OCI-LY1 (cell line): ENCODE measurements at regions not wholly inside any gene's neighbourhood (a gene's known extent, or its start where the extent isn't known, plus 50 kb on each side); places are given as distances from the start of the nearest gene placed in this dataset.
"Not testable (repeated sequence)": the region's sequence is repeated elsewhere in the genome, so short reads cannot be mapped to it uniquely, and the experiment has no call there.

Experiments
- H2AFZ ChIP-seq: fragments of 200-600 bp; sonication (generic), shearing (Covaris generic); 2 replicates; pipeline ENCODE4 v1.6.0; 2014; ENCODE audit warnings: antibody characterized with exemption, mild to moderate bottlenecking, low read length
- H3F3A ChIP-seq: fragments of 200-600 bp; sonication (generic), shearing (Covaris generic); 2 replicates; pipeline ENCODE4 v1.6.0; 2014; ENCODE audit warnings: mild to moderate bottlenecking, antibody characterized with exemption, low read length, moderate library complexity; ENCODE audit not compliant: insufficient read depth
- H3K27ac ChIP-seq: fragments of 200-600 bp; sonication (generic); 2 replicates; pipeline ENCODE4 v1.5.1; 2014; ENCODE audit warnings: low read length, mixed run types, mild to moderate bottlenecking, low read depth; ENCODE audit not compliant: poor library complexity, severe bottlenecking
- H3K27me3 ChIP-seq: fragments of 200-600 bp; sonication (generic); 2 replicates; pipeline ENCODE4 v1.6.0; 2014; ENCODE audit warnings: antibody characterized with exemption, mild to moderate bottlenecking, low read length, moderate library complexity; ENCODE audit not compliant: insufficient read depth
- H3K36me3 ChIP-seq: fragments of 200-600 bp; sonication (generic); 2 replicates; pipeline ENCODE4 v1.6.1; 2014; ENCODE audit warnings: mild to moderate bottlenecking, antibody characterized with exemption, low read length, moderate library complexity, mixed read lengths; ENCODE audit not compliant: insufficient read depth
- H3K4me1 ChIP-seq: fragments of 200-600 bp; sonication (generic); 2 replicates; pipeline ENCODE4 v1.5.1; 2014; ENCODE audit warnings: mild to moderate bottlenecking, low read length, moderate library complexity; ENCODE audit not compliant: insufficient read depth, severe bottlenecking
- H3K4me2 ChIP-seq: fragments of 200-600 bp; sonication (generic), shearing (Covaris generic); 2 replicates; pipeline ENCODE4 v1.6.1; 2014; ENCODE audit warnings: low read length
- H3K4me3 ChIP-seq: fragments of 200-600 bp; sonication (generic); 2 replicates; pipeline ENCODE4 v1.5.1; 2014; ENCODE audit warnings: low read length, low read depth, mild to moderate bottlenecking, mixed read lengths; ENCODE audit not compliant: poor library complexity, severe bottlenecking
- H3K79me2 ChIP-seq: fragments of 200-600 bp; shearing (Covaris generic); 2 replicates; pipeline ENCODE4 v1.6.1; 2016; ENCODE audit warnings: mixed run types, low read length, mixed read lengths; ENCODE audit not compliant: insufficient read depth
- H3K9ac ChIP-seq: fragments of 200-600 bp; sonication (generic), shearing (Covaris generic); 2 replicates; pipeline ENCODE4 v1.6.1; 2014; ENCODE audit warnings: mild to moderate bottlenecking, low read length, mixed read lengths
- H3K9me2 ChIP-seq: fragments of 200-600 bp; sonication (generic), shearing (Covaris generic); 2 replicates; pipeline ENCODE4 v1.6.1; 2014; ENCODE audit warnings: low read depth, mild to moderate bottlenecking, low read length, mixed read lengths
- H3K9me3 ChIP-seq: fragments of 200-600 bp; shearing (Covaris generic); 2 replicates; pipeline ENCODE4 v1.6.1; 2014; ENCODE audit warnings: low read length, mixed read lengths
- H4K20me1 ChIP-seq: fragments of 200-600 bp; sonication (generic), shearing (Covaris generic); 2 replicates; pipeline ENCODE4 v1.6.0; 2016; ENCODE audit warnings: mild to moderate bottlenecking, low read length; ENCODE audit not compliant: insufficient read depth
- CTCF ChIP-seq: fragments of 200-600 bp; sonication (generic), shearing (Covaris generic); IDR thresholded peaks from 2 replicates; pipeline ENCODE4 v1.5.1; 2017; ENCODE audit warnings: mild to moderate bottlenecking, antibody characterized with exemption, low read length, moderate library complexity, mixed read lengths
- EZH2 ChIP-seq: fragments of 200-600 bp; sonication (generic), shearing (Covaris generic); IDR thresholded peaks from 2 replicates; pipeline ENCODE4 v1.8.0; 2017; ENCODE audit warnings: borderline replicate concordance, mixed run types, mild to moderate bottlenecking, antibody characterized with exemption, low read length, moderate library complexity, mixed read lengths

- no peak overlapping the region for H3K4me2 ChIP-seq
- no peaks in the 10 kb centered on the region for H3K4me1 ChIP-seq
- no peak overlapping the region for H3K27ac ChIP-seq
- H4K20me1 ChIP-seq, result no peaks in the 10 kb centered on the region
- no peaks in the 10 kb centered on the region for H3F3A ChIP-seq
- H3K9me3 ChIP-seq, result no peaks in the 10 kb centered on the region
- no peaks in the 10 kb centered on the region for H3K27me3 ChIP-seq
- no peak overlapping the region for H3K4me3 ChIP-seq
- H3K9me2 ChIP-seq, result no peaks in the 10 kb centered on the region
- H3K79me2 ChIP-seq, result no peaks in the 10 kb centered on the region
- H3K9ac ChIP-seq, result no peak overlapping the region
- H2AFZ ChIP-seq, result no peak overlapping the region
- TF ChIP-seq EZH2 (no peak), CTCF (no peak)
- no peaks in the 10 kb centered on the region for H3K36me3 ChIP-seq
Observed at GRCh38 chr11:87572881-87573280, 535.1 kb downstream of the TMEM135 start.

- Histone ChIP-seq H3K4me1 (no peaks in the 10 kb centered on the region), H3K9me3 (no peaks in the 10 kb centered on the region), H3K79me2 (no peaks in the 10 kb centered on the region), H3K9ac (no peak overlapping the region), H4K20me1 (no peaks in the 10 kb centered on the region), H3K9me2 (no peaks in the 10 kb centered on the region), H3K4me3 (no peak overlapping the region), H3F3A (no peaks in the 10 kb centered on the region), H3K27me3 (no peaks in the 10 kb centered on the region), H2AFZ (no peak overlapping the region), H3K27ac (no peak overlapping the region), H3K4me2 (no peak overlapping the region), H3K36me3 (no peaks in the 10 kb centered on the region)
- TF ChIP-seq EZH2 (no peak), CTCF (no peak)
Observed at GRCh38 chr11:87560352-87560751, 522.6 kb downstream of the TMEM135 start.

GRCh38 chr11:87559852-87560251 is 522.1 kb downstream of the TMEM135 start:
- not testable (repeated sequence) for H3K79me2 ChIP-seq, H4K20me1 ChIP-seq, H3F3A ChIP-seq, H3K27ac ChIP-seq, H3K9me2 ChIP-seq, H3K4me1 ChIP-seq, H3K9ac ChIP-seq, H3K9me3 ChIP-seq, H3K4me2 ChIP-seq, H2AFZ ChIP-seq, H3K36me3 ChIP-seq, H3K4me3 ChIP-seq, H3K27me3 ChIP-seq

GRCh38 chr11:87555101-87555500 is 517.4 kb downstream of the TMEM135 start:
- H3K4me1 ChIP-seq, result no peaks in the 10 kb centered on the region
- no peak overlapping the region for H3K27ac ChIP-seq
- no peak overlapping the region for H3K4me2 ChIP-seq
- no peaks in the 10 kb centered on the region for H3K36me3 ChIP-seq
- H3K79me2 ChIP-seq, result no peaks in the 10 kb centered on the region
- H3K9ac ChIP-seq, result no peak overlapping the region
- no peak overlapping the region for H2AFZ ChIP-seq
- H3K9me3 ChIP-seq, result no peaks in the 10 kb centered on the region
- H3K9me2 ChIP-seq, result no peaks in the 10 kb centered on the region
- no peaks in the 10 kb centered on the region for H3K27me3 ChIP-seq
- no peaks in the 10 kb centered on the region for H4K20me1 ChIP-seq
- H3F3A ChIP-seq, result no peaks in the 10 kb centered on the region
- no peak for TF ChIP-seq EZH2
- TF ChIP-seq CTCF, result no peak
- H3K4me3 ChIP-seq, result no peak overlapping the region
